Liver (tissue), 3 donors: ENCODE measurements at regions not wholly inside any gene's neighbourhood (a gene's known extent, or its start where the extent isn't known, plus 50 kb on each side); places are given as distances from the start of the nearest gene placed in this dataset.

Source experiments
- EGR1 ChIP-seq, 2 donors: IDR thresholded peaks; 2 replicates each; pipeline ENCODE4 v1.6.1; 2016 to 2018; ENCODE audit warnings: antibody characterized with exemption in 2 of 2, low read depth in 2 of 2
- FOXA1 ChIP-seq: IDR thresholded peaks from 2 replicates; pipeline ENCODE4 v1.6.1; 2016; ENCODE audit warnings: antibody characterized with exemption
- GABPA ChIP-seq, 2 donors: IDR thresholded peaks in 1 of 2; conservative IDR thresholded peaks in 1 of 2; 2 replicates each; pipeline ENCODE4 v1.6.1; 2016; ENCODE audit warnings: antibody characterized with exemption in 2 of 2, mild to moderate bottlenecking in 1 of 2, moderate library complexity in 1 of 2
- JUND ChIP-seq, 2 donors: IDR thresholded peaks; 2 replicates each; pipeline ENCODE4 v1.6.1; 2016; ENCODE audit warnings: antibody characterized with exemption in 2 of 2
- RAD21 ChIP-seq, 2 donors: IDR thresholded peaks; 2 replicates each; pipeline ENCODE4 v1.6.1; 2016; ENCODE audit warnings: antibody characterized with exemption in 2 of 2, mild to moderate bottlenecking in 2 of 2
- SP1 ChIP-seq: IDR thresholded peaks from 2 replicates; pipeline ENCODE4 v1.6.1; 2018; ENCODE audit warnings: antibody characterized with exemption, mild to moderate bottlenecking
- TAF1 ChIP-seq: conservative IDR thresholded peaks from 2 replicates; pipeline ENCODE4 v1.6.1; 2016; ENCODE audit warnings: antibody characterized with exemption, mild to moderate bottlenecking
- YY1 ChIP-seq: IDR thresholded peaks from 2 replicates; pipeline ENCODE4 v1.6.1; 2016; ENCODE audit warnings: antibody characterized with exemption, mild to moderate bottlenecking
- TF ChIP-seq, protein P1 (sequence below): fragments of 150-350 bp; IDR thresholded peaks from 2 replicates; pipeline ENCODE4 v1.5.1; 2017; ENCODE audit warnings: improper control_type of control experiment, low read depth, low read length; ENCODE audit not compliant: missing input control
- TF ChIP-seq, protein P2 (sequence below): IDR thresholded peaks from 2 replicates; pipeline ENCODE4 v1.6.1; 2016; ENCODE audit warnings: antibody characterized with exemption
- TF ChIP-seq, protein P3 (sequence below): IDR thresholded peaks from 2 replicates; pipeline ENCODE4 v1.6.1; 2016; ENCODE audit warnings: antibody characterized with exemption
- TF ChIP-seq, protein P4 (sequence below): IDR thresholded peaks from 2 replicates; pipeline ENCODE4 v1.6.1; 2016; ENCODE audit warnings: antibody characterized with exemption, mild to moderate bottlenecking
- TF ChIP-seq, protein P5 (sequence below): IDR thresholded peaks from 2 replicates; pipeline ENCODE4 v1.6.1; 2016; ENCODE audit warnings: antibody characterized with exemption
- donor health status: healthy.
- donor health status: healthy.

DNA sequence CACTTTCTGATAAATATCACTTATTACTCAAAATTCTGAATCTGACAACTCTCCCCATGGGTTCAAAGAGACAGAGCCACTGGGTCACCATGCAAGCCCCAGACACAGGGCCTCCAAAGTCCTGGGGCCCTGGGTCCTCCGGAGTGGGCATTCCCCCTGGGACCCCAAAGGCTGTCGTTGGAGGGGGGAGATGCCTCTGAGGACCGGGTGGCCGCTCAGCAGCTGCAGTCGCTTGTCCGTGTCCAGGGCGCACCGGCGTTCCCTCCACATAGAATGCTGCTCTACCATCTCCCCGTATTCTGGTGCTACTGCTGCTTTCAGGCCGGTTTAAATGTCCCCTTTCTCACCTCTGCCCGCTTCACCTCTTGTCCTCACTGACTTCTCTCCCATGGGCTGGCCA is 246.1 kb downstream of the TEX29 start:
- TF ChIP-seq, protein P1, sequence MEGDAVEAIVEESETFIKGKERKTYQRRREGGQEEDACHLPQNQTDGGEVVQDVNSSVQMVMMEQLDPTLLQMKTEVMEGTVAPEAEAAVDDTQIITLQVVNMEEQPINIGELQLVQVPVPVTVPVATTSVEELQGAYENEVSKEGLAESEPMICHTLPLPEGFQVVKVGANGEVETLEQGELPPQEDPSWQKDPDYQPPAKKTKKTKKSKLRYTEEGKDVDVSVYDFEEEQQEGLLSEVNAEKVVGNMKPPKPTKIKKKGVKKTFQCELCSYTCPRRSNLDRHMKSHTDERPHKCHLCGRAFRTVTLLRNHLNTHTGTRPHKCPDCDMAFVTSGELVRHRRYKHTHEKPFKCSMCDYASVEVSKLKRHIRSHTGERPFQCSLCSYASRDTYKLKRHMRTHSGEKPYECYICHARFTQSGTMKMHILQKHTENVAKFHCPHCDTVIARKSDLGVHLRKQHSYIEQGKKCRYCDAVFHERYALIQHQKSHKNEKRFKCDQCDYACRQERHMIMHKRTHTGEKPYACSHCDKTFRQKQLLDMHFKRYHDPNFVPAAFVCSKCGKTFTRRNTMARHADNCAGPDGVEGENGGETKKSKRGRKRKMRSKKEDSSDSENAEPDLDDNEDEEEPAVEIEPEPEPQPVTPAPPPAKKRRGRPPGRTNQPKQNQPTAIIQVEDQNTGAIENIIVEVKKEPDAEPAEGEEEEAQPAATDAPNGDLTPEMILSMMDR = no peak
- TF ChIP-seq RAD21 (IDR thresholded peaks at IDR 0.05) (no peak), EGR1 (IDR thresholded peaks at IDR 0.05; ENCODE audit: low read depth in 2 of 2) (no peak), JUND (IDR thresholded peaks at IDR 0.05) (no peak), TAF1 (no peak), FOXA1 (no peak), GABPA (IDR thresholded peaks at IDR 0.05 in 1 of 2, conservative IDR thresholded peaks at IDR 0.05 in 1 of 2) (no peak), YY1 (no peak), SP1 (no peak)
- TF ChIP-seq, protein P2, sequence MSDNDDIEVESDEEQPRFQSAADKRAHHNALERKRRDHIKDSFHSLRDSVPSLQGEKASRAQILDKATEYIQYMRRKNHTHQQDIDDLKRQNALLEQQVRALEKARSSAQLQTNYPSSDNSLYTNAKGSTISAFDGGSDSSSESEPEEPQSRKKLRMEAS = no peak
- TF ChIP-seq, protein P3, sequence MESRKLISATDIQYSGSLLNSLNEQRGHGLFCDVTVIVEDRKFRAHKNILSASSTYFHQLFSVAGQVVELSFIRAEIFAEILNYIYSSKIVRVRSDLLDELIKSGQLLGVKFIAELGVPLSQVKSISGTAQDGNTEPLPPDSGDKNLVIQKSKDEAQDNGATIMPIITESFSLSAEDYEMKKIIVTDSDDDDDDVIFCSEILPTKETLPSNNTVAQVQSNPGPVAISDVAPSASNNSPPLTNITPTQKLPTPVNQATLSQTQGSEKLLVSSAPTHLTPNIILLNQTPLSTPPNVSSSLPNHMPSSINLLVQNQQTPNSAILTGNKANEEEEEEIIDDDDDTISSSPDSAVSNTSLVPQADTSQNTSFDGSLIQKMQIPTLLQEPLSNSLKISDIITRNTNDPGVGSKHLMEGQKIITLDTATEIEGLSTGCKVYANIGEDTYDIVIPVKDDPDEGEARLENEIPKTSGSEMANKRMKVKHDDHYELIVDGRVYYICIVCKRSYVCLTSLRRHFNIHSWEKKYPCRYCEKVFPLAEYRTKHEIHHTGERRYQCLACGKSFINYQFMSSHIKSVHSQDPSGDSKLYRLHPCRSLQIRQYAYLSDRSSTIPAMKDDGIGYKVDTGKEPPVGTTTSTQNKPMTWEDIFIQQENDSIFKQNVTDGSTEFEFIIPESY = no peak
- TF ChIP-seq, protein P4, sequence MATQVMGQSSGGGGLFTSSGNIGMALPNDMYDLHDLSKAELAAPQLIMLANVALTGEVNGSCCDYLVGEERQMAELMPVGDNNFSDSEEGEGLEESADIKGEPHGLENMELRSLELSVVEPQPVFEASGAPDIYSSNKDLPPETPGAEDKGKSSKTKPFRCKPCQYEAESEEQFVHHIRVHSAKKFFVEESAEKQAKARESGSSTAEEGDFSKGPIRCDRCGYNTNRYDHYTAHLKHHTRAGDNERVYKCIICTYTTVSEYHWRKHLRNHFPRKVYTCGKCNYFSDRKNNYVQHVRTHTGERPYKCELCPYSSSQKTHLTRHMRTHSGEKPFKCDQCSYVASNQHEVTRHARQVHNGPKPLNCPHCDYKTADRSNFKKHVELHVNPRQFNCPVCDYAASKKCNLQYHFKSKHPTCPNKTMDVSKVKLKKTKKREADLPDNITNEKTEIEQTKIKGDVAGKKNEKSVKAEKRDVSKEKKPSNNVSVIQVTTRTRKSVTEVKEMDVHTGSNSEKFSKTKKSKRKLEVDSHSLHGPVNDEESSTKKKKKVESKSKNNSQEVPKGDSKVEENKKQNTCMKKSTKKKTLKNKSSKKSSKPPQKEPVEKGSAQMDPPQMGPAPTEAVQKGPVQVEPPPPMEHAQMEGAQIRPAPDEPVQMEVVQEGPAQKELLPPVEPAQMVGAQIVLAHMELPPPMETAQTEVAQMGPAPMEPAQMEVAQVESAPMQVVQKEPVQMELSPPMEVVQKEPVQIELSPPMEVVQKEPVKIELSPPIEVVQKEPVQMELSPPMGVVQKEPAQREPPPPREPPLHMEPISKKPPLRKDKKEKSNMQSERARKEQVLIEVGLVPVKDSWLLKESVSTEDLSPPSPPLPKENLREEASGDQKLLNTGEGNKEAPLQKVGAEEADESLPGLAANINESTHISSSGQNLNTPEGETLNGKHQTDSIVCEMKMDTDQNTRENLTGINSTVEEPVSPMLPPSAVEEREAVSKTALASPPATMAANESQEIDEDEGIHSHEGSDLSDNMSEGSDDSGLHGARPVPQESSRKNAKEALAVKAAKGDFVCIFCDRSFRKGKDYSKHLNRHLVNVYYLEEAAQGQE = no peak
- TF ChIP-seq, protein P5, sequence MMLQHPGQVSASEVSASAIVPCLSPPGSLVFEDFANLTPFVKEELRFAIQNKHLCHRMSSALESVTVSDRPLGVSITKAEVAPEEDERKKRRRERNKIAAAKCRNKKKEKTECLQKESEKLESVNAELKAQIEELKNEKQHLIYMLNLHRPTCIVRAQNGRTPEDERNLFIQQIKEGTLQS = no peak
